ENCODE measurements at regions not wholly inside any gene's neighbourhood (a gene's known extent, or its start where the extent isn't known, plus 50 kb on each side); places are given as distances from the start of the nearest gene placed in this dataset.

- peaks cover 5% of the 10 kb centered on the region for H3K9me3 ChIP-seq (ENCODE audit: low read depth)
- TF ChIP-seq EZH2phosphoT487 (IDR thresholded peaks at IDR 0.05): no peak
These were observed 932.9 kb downstream of the ADGRL2 start for GRCh38 chr1:82733645-82734044.

GRCh38 chr1:82731216-82731615 is 930.5 kb downstream of the ADGRL2 start:
- Histone ChIP-seq H3K4me1 (no peaks in the 10 kb centered on the region), H3K4me3 (no peak overlapping the region), H3K36me3 (no peaks in the 10 kb centered on the region), H3K79me2 (ENCODE audit: low read depth) (no peaks in the 10 kb centered on the region), H3K9me3 (ENCODE audit: low read depth) (peaks cover 5% of the 10 kb centered on the region), H3F3A (ENCODE audit: low read depth) (no peaks in the 10 kb centered on the region), H3K9ac (no peak overlapping the region), H2AFZ (replicated peaks) (no peak overlapping the region), H4K20me1 (ENCODE audit: low read depth) (no peaks in the 10 kb centered on the region), H3K4me2 (no peak overlapping the region), H3K27me3 (no peaks in the 10 kb centered on the region), H3K27ac (no peak overlapping the region)
- no peak for DNase-seq (ENCODE audit: low spot score)
- Mint-ChIP-seq H3K9me3 (peaks cover 20% of the 10 kb centered on the region), H3K36me3 (no peaks in the 10 kb centered on the region), H3K4me3 (no peak overlapping the region), H3K4me1 (no peaks in the 10 kb centered on the region), H3K27ac (no peak overlapping the region), H3K27me3 (ENCODE audit: insufficient read depth, low read depth) (no peaks in the 10 kb centered on the region)
- TF ChIP-seq EZH2phosphoT487 (IDR thresholded peaks at IDR 0.05) (no peak), EZH2 (IDR thresholded peaks at IDR 0.05) (no peak), CTCF (IDR thresholded peaks at IDR 0.05) (no peak)

More at GRCh38 chr1:82733645-82734044, 932.9 kb downstream of the ADGRL2 start:
- Histone ChIP-seq H3K9ac (no peak overlapping the region), H3F3A (ENCODE audit: low read depth) (no peaks in the 10 kb centered on the region), H4K20me1 (ENCODE audit: low read depth) (no peaks in the 10 kb centered on the region), H2AFZ (replicated peaks) (no peak overlapping the region), H3K4me3 (no peak overlapping the region), H3K36me3 (no peaks in the 10 kb centered on the region), H3K4me1 (no peaks in the 10 kb centered on the region), H3K27ac (no peak overlapping the region), H3K4me2 (no peak overlapping the region), H3K27me3 (no peaks in the 10 kb centered on the region), H3K79me2 (ENCODE audit: low read depth) (no peaks in the 10 kb centered on the region)
- Mint-ChIP-seq H3K4me3 (no peak overlapping the region), H3K27ac (no peak overlapping the region), H3K27me3 (ENCODE audit: insufficient read depth, low read depth) (no peaks in the 10 kb centered on the region), H3K36me3 (no peaks in the 10 kb centered on the region), H3K9me3 (peaks cover 20% of the 10 kb centered on the region), H3K4me1 (no peaks in the 10 kb centered on the region)
- DNase-seq (ENCODE audit: low spot score): no peak

GRCh38 chr1:82728206-82728605 is 927.5 kb downstream of the ADGRL2 start:
- Histone ChIP-seq H4K20me1 (ENCODE audit: low read depth) (no peaks in the 10 kb centered on the region), H3K9me3 (ENCODE audit: low read depth) (peaks cover 5% of the 10 kb centered on the region), H3K36me3 (no peaks in the 10 kb centered on the region), H3K79me2 (ENCODE audit: low read depth) (no peaks in the 10 kb centered on the region), H3K27ac (no peak overlapping the region), H3K9ac (no peak overlapping the region), H3K4me2 (no peak overlapping the region), H3F3A (ENCODE audit: low read depth) (no peaks in the 10 kb centered on the region), H3K27me3 (no peaks in the 10 kb centered on the region), H2AFZ (replicated peaks) (no peak overlapping the region), H3K4me1 (no peaks in the 10 kb centered on the region), H3K4me3 (no peak overlapping the region)
- H3K27ac Mint-ChIP-seq: no peak overlapping the region
- H3K4me1 Mint-ChIP-seq: no peaks in the 10 kb centered on the region
- no peaks in the 10 kb centered on the region for H3K27me3 Mint-ChIP-seq (ENCODE audit: insufficient read depth, low read depth)
- H3K9me3 Mint-ChIP-seq: peaks cover 18% of the 10 kb centered on the region
- H3K36me3 Mint-ChIP-seq: no peaks in the 10 kb centered on the region
- no peak for TF ChIP-seq CTCF (IDR thresholded peaks at IDR 0.05)
- no peak for TF ChIP-seq EZH2 (IDR thresholded peaks at IDR 0.05)
- no peak for TF ChIP-seq EZH2phosphoT487 (IDR thresholded peaks at IDR 0.05)
- H3K4me3 Mint-ChIP-seq: no peak overlapping the region
- no peak for DNase-seq (ENCODE audit: low spot score)

GRCh38 chr1:82724246-82724645 is 923.5 kb downstream of the ADGRL2 start:
- Histone ChIP-seq H3K9ac (no peak overlapping the region), H2AFZ (replicated peaks) (no peak overlapping the region), H3F3A (ENCODE audit: low read depth) (no peaks in the 10 kb centered on the region), H3K9me3 (ENCODE audit: low read depth) (peaks cover 6% of the 10 kb centered on the region), H3K4me3 (no peak overlapping the region), H3K4me2 (no peak overlapping the region), H3K27ac (no peak overlapping the region), H3K4me1 (no peaks in the 10 kb centered on the region), H3K79me2 (ENCODE audit: low read depth) (no peaks in the 10 kb centered on the region), H4K20me1 (ENCODE audit: low read depth) (no peaks in the 10 kb centered on the region), H3K36me3 (no peaks in the 10 kb centered on the region), H3K27me3 (no peaks in the 10 kb centered on the region)
- peaks cover 7% of the 10 kb centered on the region for H3K9me3 Mint-ChIP-seq
- TF ChIP-seq EZH2phosphoT487 (IDR thresholded peaks at IDR 0.05): no peak
- no peak for TF ChIP-seq CTCF (IDR thresholded peaks at IDR 0.05)
- no peak for TF ChIP-seq EZH2 (IDR thresholded peaks at IDR 0.05)
- no peak overlapping the region for H3K4me3 Mint-ChIP-seq
- no peaks in the 10 kb centered on the region for H3K4me1 Mint-ChIP-seq
- no peak overlapping the region for H3K27ac Mint-ChIP-seq
- no peak for DNase-seq (ENCODE audit: low spot score)
- peaks cover 2% of the 10 kb centered on the region for H3K36me3 Mint-ChIP-seq
- no peaks in the 10 kb centered on the region for H3K27me3 Mint-ChIP-seq (ENCODE audit: insufficient read depth, low read depth)
